Neuron (in vitro differentiated cells): ENCODE measurements at regions not wholly inside any gene's neighbourhood (a gene's known extent, or its start where the extent isn't known, plus 50 kb on each side); places are given as distances from the start of the nearest gene placed in this dataset.

Experiments
- H2AFZ ChIP-seq: one replicate; pipeline ENCODE4 v1.6.1; 2013; ENCODE audit warnings: low read depth, mild to moderate bottlenecking, inconsistent platforms, low read length, moderate library complexity
- H3K27me3 ChIP-seq: one replicate; pipeline ENCODE4 v1.6.1; 2013; ENCODE audit warnings: low read length; ENCODE audit not compliant: insufficient read depth
- H3K36me3 ChIP-seq: one replicate; pipeline ENCODE4 v1.6.1; 2013; ENCODE audit warnings: low read length; ENCODE audit not compliant: insufficient read depth
- H3K4me1 ChIP-seq: one replicate; pipeline ENCODE4 v1.6.1; 2013; ENCODE audit warnings: low read length; ENCODE audit not compliant: insufficient read depth
- H3K4me3 ChIP-seq: 2 replicates; pipeline ENCODE4 v1.5.1; 2013; ENCODE audit warnings: mild to moderate bottlenecking, low read length, moderate library complexity
- H3K9me3 ChIP-seq: one replicate; pipeline ENCODE4 v1.6.1; 2013; ENCODE audit warnings: low read length

GRCh38 chr11:70547386-70547785 is 149.1 kb downstream of the CTTN start:
- Histone ChIP-seq H3K27me3 (no peaks in the 10 kb centered on the region), H3K4me3 (no peak overlapping the region), H2AFZ (no peak overlapping the region), H3K9me3 (no peaks in the 10 kb centered on the region), H3K36me3 (no peaks in the 10 kb centered on the region), H3K4me1 (peaks cover 43% of the 10 kb centered on the region)

- Histone ChIP-seq H3K4me3 (no peak overlapping the region), H3K9me3 (no peaks in the 10 kb centered on the region), H2AFZ (no peak overlapping the region), H3K27me3 (no peaks in the 10 kb centered on the region), H3K4me1 (peaks cover 43% of the 10 kb centered on the region), H3K36me3 (no peaks in the 10 kb centered on the region)
Observed at GRCh38 chr11:70547821-70548670, 149.7 kb downstream of the CTTN start.

GRCh38 chr11:70548976-70549375 is 150.6 kb downstream of the CTTN start:
- peaks cover 43% of the 10 kb centered on the region for H3K4me1 ChIP-seq
- no peak overlapping the region for H3K4me3 ChIP-seq
- H3K9me3 ChIP-seq, result no peaks in the 10 kb centered on the region
- H3K36me3 ChIP-seq, result no peaks in the 10 kb centered on the region
- no peak overlapping the region for H2AFZ ChIP-seq
- no peaks in the 10 kb centered on the region for H3K27me3 ChIP-seq

- Histone ChIP-seq H3K4me1 (peaks cover 39% of the 10 kb centered on the region), H3K36me3 (no peaks in the 10 kb centered on the region)
Observed at GRCh38 chr11:70549386-70549785, 151.1 kb downstream of the CTTN start.

GRCh38 chr11:70549796-70550195 is 151.5 kb downstream of the CTTN start:
- no peaks in the 10 kb centered on the region for H3K9me3 ChIP-seq
- peaks cover 39% of the 10 kb centered on the region for H3K4me1 ChIP-seq
- H3K4me3 ChIP-seq, result no peak overlapping the region
- H3K27me3 ChIP-seq, result no peaks in the 10 kb centered on the region
- H2AFZ ChIP-seq, result no peak overlapping the region
- no peaks in the 10 kb centered on the region for H3K36me3 ChIP-seq

More at GRCh38 chr11:70549386-70549785, 151.1 kb downstream of the CTTN start:
- H2AFZ ChIP-seq, result no peak overlapping the region
- H3K27me3 ChIP-seq, result no peaks in the 10 kb centered on the region
- H3K9me3 ChIP-seq, result no peaks in the 10 kb centered on the region
- no peak overlapping the region for H3K4me3 ChIP-seq

- Histone ChIP-seq H3K4me1 (peaks cover 39% of the 10 kb centered on the region), H3K36me3 (no peaks in the 10 kb centered on the region), H3K27me3 (no peaks in the 10 kb centered on the region)
Observed at GRCh38 chr11:70550456-70551195, 152.3 kb downstream of the CTTN start.

GRCh38 chr11:70551351-70552166 is 153.2 kb downstream of the CTTN start:
- peaks cover 39% of the 10 kb centered on the region for H3K4me1 ChIP-seq
- H3K36me3 ChIP-seq, result no peaks in the 10 kb centered on the region
- H3K9me3 ChIP-seq, result no peaks in the 10 kb centered on the region
- no peak overlapping the region for H3K4me3 ChIP-seq
- no peaks in the 10 kb centered on the region for H3K27me3 ChIP-seq
- H2AFZ ChIP-seq, result no peak overlapping the region

More at GRCh38 chr11:70550456-70551195, 152.3 kb downstream of the CTTN start:
- H3K4me3 ChIP-seq, result no peak overlapping the region
- no peak overlapping the region for H2AFZ ChIP-seq
- no peaks in the 10 kb centered on the region for H3K9me3 ChIP-seq

- H3K9me3 ChIP-seq, result no peaks in the 10 kb centered on the region
- H3K27me3 ChIP-seq, result no peaks in the 10 kb centered on the region
- no peaks in the 10 kb centered on the region for H3K36me3 ChIP-seq
- H3K4me1 ChIP-seq, result peaks cover 35% of the 10 kb centered on the region
- no peak overlapping the region for H2AFZ ChIP-seq
- no peak overlapping the region for H3K4me3 ChIP-seq
Observed at GRCh38 chr11:70552167-70553150, 154.1 kb downstream of the CTTN start.

GRCh38 chr11:70555078-70555477 is 156.7 kb downstream of the CTTN start:
- no peak overlapping the region for H2AFZ ChIP-seq
- no peaks in the 10 kb centered on the region for H3K27me3 ChIP-seq
- no peak overlapping the region for H3K4me3 ChIP-seq
- no peaks in the 10 kb centered on the region for H3K36me3 ChIP-seq
- peaks cover 24% of the 10 kb centered on the region for H3K4me1 ChIP-seq
- H3K9me3 ChIP-seq, result no peaks in the 10 kb centered on the region

- Histone ChIP-seq H3K4me1 (peaks cover 17% of the 10 kb centered on the region), H3K9me3 (no peaks in the 10 kb centered on the region), H3K27me3 (no peaks in the 10 kb centered on the region), H3K36me3 (no peaks in the 10 kb centered on the region), H3K4me3 (no peak overlapping the region), H2AFZ (no peak overlapping the region)
Observed at GRCh38 chr11:70556884-70557741, 158.8 kb downstream of the CTTN start.

GRCh38 chr11:70557742-70558485 is 159.6 kb downstream of the CTTN start:
- Histone ChIP-seq H3K9me3 (no peaks in the 10 kb centered on the region), H3K36me3 (no peaks in the 10 kb centered on the region), H3K27me3 (no peaks in the 10 kb centered on the region), H3K4me1 (peaks cover 17% of the 10 kb centered on the region), H2AFZ (no peak overlapping the region), H3K4me3 (no peak overlapping the region)
